Thoracic aorta (tissue), 2 donors: ENCODE measurements at regions not wholly inside any gene's neighbourhood (a gene's known extent, or its start where the extent isn't known, plus 50 kb on each side); places are given as distances from the start of the nearest gene placed in this dataset.

Experiments
- ATAC-seq: fragments of 150-250 bp; one replicate; pipeline ENCODE4 v1.8.0; 2017; ENCODE audit warnings: low read depth; ENCODE audit not compliant: insufficient number of reproducible peaks, low FRiP score
- DNase-seq: peaks from one replicate; pipeline ENCODE4 v3.0.0-alpha.2; 2020; ENCODE audit warnings: low spot score
- H3K27ac ChIP-seq, 2 donors: fragments of 200-600 bp; sonication (generic); 1 replicate in 1 of 2; 2 replicates in 1 of 2; pipeline ENCODE4 v1.5.1; 2016; ENCODE audit warnings: mild to moderate bottlenecking in 2 of 2, moderate library complexity in 2 of 2
- H3K27me3 ChIP-seq: fragments of 200-600 bp; sonication (generic); replicated peaks from 2 replicates; pipeline ENCODE4 v1.6.0; 2016; ENCODE audit warnings: mild to moderate bottlenecking; ENCODE audit not compliant: insufficient read depth
- H3K36me3 ChIP-seq: fragments of 200-600 bp; sonication (generic); one replicate; pipeline ENCODE4 v1.5.1; 2016
- H3K4me1 ChIP-seq, 2 donors: fragments of 200-600 bp; sonication (generic); 1 replicate in 1 of 2; 2 replicates in 1 of 2; pipeline versions ENCODE4 v1.5.1 to v1.6.0; 2016; ENCODE audit warnings: low read depth in 2 of 2, mild to moderate bottlenecking in 1 of 2; ENCODE audit not compliant: control insufficient read depth in 1 of 2
- H3K4me3 ChIP-seq: fragments of 200-600 bp; sonication (generic); 2 replicates; pipeline ENCODE4 v1.5.1; 2016; ENCODE audit warnings: mild to moderate bottlenecking
- H3K9me3 ChIP-seq: fragments of 200-600 bp; sonication (generic); 2 replicates; pipeline ENCODE4 v1.5.1; 2016
- CTCF ChIP-seq: fragments of 200-600 bp; sonication (generic); IDR thresholded peaks from one replicate; pipeline ENCODE4 v1.5.1; 2019; ENCODE audit warnings: antibody characterized with exemption

DNA sequence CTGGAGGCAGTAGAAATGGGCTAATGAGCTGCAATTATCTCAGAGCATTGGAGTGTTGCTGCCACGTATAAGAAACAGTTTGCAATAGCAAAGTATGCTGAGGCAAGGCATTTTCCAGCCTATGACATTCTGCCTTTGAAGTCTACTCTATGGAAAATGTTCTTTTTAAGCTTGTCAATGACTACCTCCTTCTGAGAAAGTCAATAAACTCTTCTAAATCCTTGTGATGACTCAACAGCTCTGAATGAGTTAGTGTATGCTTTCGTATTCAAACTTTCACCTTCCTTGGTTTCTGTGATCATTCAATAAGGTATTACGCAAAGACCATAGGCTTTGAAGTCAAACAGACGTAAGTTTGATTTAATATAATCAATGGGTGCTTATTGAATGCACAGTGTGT lies 111.2 kb downstream of the CAPZA3 start:
- no peak for TF ChIP-seq CTCF

GRCh38 chr12:18849761-18850160 lies 111.8 kb downstream of the CAPZA3 start:
- no peak for TF ChIP-seq CTCF
- H3K9me3 ChIP-seq = no peaks in the 10 kb centered on the region
- DNase-seq (no peak), ATAC-seq (no peak)
- no peaks in the 10 kb centered on the region for H3K36me3 ChIP-seq
- H3K27ac ChIP-seq = no peak overlapping the region
- no peak overlapping the region for H3K4me3 ChIP-seq
- no peaks in the 10 kb centered on the region for H3K27me3 ChIP-seq
- no peaks in the 10 kb centered on the region for H3K4me1 ChIP-seq

More for the DNA sequence above, 111.2 kb downstream of the CAPZA3 start:
- H3K4me3 ChIP-seq = no peak overlapping the region
- no peak overlapping the region for H3K27ac ChIP-seq
- no peaks in the 10 kb centered on the region for H3K9me3 ChIP-seq
- no peaks in the 10 kb centered on the region for H3K27me3 ChIP-seq
- H3K4me1 ChIP-seq = no peaks in the 10 kb centered on the region
- DNase-seq = no peak
- no peak for ATAC-seq
- H3K36me3 ChIP-seq = no peaks in the 10 kb centered on the region

GRCh38 chr12:18850752-18851151 lies 112.8 kb downstream of the CAPZA3 start:
- ATAC-seq (no peak), DNase-seq (no peak)
- no peaks in the 10 kb centered on the region for H3K9me3 ChIP-seq
- H3K36me3 ChIP-seq = no peaks in the 10 kb centered on the region
- no peak for TF ChIP-seq CTCF
- H3K27me3 ChIP-seq = no peaks in the 10 kb centered on the region
- H3K4me3 ChIP-seq = no peak overlapping the region
- H3K4me1 ChIP-seq = no peaks in the 10 kb centered on the region
- H3K27ac ChIP-seq = no peak overlapping the region

DNA sequence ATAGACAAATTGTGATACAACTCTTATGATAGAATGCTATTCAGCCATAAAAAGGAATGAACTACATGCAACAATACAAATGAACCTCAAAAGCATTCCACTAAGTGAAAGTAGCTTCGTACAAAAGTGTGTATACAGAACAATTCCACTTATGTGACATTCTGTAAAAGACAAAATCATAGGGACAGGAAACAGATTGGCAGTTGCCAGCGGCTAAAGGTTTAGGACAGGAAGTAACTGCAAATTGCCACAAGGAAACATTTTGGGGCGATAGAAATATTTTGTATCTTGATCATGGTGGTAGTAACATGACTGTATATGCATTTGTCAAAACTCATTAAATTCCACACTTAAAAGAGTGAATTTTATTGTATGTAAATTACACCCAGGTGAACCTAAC lies 113.4 kb downstream of the CAPZA3 start:
- Histone ChIP-seq H3K9me3 (no peaks in the 10 kb centered on the region), H3K4me3 (no peak overlapping the region), H3K36me3 (no peaks in the 10 kb centered on the region), H3K4me1 (no peaks in the 10 kb centered on the region), H3K27me3 (no peaks in the 10 kb centered on the region), H3K27ac (no peak overlapping the region)
- DNase-seq = no peak
- no peak for TF ChIP-seq CTCF
- no peak for ATAC-seq

DNA sequence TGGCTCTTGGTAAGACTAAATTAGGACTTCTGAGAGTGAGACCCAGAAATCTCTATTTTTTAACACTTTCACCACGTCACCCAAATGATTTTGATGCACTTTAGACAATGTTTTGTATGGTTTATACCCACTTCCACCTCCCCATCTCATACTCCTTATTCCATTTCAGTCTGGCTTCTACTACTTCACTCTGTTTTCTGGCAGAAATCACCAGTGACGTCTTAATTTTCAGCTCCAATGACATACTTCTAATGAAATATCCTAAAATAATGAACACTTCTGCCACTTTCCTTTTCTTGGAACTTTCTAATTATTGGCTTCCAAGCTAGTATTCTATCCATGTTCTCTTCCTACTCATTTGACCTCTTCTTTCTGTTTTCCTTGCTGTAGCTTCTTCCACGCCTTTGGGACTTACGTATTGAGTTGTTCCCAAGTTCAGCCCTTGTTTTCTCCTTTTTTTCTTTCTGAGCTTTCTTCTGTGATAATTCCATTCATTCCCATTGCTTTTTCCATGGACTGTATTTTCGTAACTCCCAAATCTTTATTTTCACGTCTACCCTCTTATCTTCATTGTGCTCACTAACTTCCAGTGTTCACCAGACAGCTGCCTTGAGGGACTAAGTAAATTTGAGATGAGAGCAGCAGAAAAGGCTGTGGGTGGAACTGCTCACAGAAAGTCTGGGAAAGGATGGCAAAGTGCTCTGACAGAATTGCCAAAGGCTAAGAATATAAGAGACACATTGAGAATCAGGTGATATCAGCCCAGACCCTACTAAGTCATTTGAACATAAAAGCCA lies 115.8 kb downstream of the CAPZA3 start:
- TF ChIP-seq CTCF = no peak
- H3K27ac ChIP-seq = no peak overlapping the region
- ATAC-seq (no peak), DNase-seq (no peak)
- H3K4me1 ChIP-seq = no peaks in the 10 kb centered on the region
- H3K27me3 ChIP-seq = no peaks in the 10 kb centered on the region
- H3K36me3 ChIP-seq = no peaks in the 10 kb centered on the region
- H3K4me3 ChIP-seq = no peak overlapping the region
- H3K9me3 ChIP-seq = no peaks in the 10 kb centered on the region
